Vagina (tissue), 2 donors: ENCODE measurements at regions not wholly inside any gene's neighbourhood (a gene's known extent, or its start where the extent isn't known, plus 50 kb on each side); places are given as distances from the start of the nearest gene placed in this dataset.

Experiments used
- CTCF ChIP-seq, 3 experiments: fragments of 450-650 bp in 2 of 3; fragments of 200-600 bp in 1 of 3; sonication (generic) in 1 of 3; IDR thresholded peaks; one replicate each; pipeline ENCODE4 v1.5.1; 2017 to 2019; ENCODE audit warnings: antibody characterized with exemption in 3 of 3, mild to moderate bottlenecking in 2 of 3, moderate library complexity in 2 of 3
- POLR2A ChIP-seq, 2 donors: fragments of 450-650 bp; IDR thresholded peaks; one replicate each; pipeline ENCODE4 v1.6.1; 2017; ENCODE audit warnings: antibody characterized with exemption in 2 of 2, mild to moderate bottlenecking in 2 of 2, moderate library complexity in 2 of 2

GRCh38 chr6:153489479-153489878 lies 358.4 kb upstream of the RGS17 start:
- TF ChIP-seq CTCF (IDR thresholded peaks at IDR 0.05) (no peak), POLR2A (IDR thresholded peaks at IDR 0.05) (no peak)
